Spleen (tissue), 11 donors: ENCODE measurements at regions not wholly inside any gene's neighbourhood (a gene's known extent, or its start where the extent isn't known, plus 50 kb on each side); places are given as distances from the start of the nearest gene placed in this dataset.

Experiments
- DNase-seq: peaks from one replicate; pipeline ENCODE4 v3.0.0-alpha.2; 2020
- H3K27ac ChIP-seq, 8 donors: fragments of 200-600 bp; sonication (generic) in 7 of 8; 1 replicate in 4 of 8; 2 replicates in 4 of 8; pipeline versions ENCODE4 v1.5.0 to v1.8.0; 2016 to 2021; ENCODE audit warnings: inconsistent platforms in 4 of 8, mild to moderate bottlenecking in 4 of 8, moderate library complexity in 1 of 8
- H3K27me3 ChIP-seq, 7 donors: fragments of 200-600 bp; sonication (generic) in 6 of 7; replicated peaks in 1 of 7; 1 replicate in 4 of 7; 2 replicates in 3 of 7; pipeline versions ENCODE4 v1.5.0 to v1.8.0; 2016 to 2021; ENCODE audit warnings: inconsistent platforms in 3 of 7, mild to moderate bottlenecking in 1 of 7
- H3K36me3 ChIP-seq, 6 donors: fragments of 200-600 bp; sonication (generic) in 5 of 6; 1 replicate in 4 of 6; 2 replicates in 2 of 6; pipeline versions ENCODE4 v1.5.0 to v1.8.0; 2016 to 2021; ENCODE audit warnings: inconsistent platforms in 2 of 6
- H3K4me1 ChIP-seq, 6 donors: fragments of 200-600 bp; sonication (generic) in 5 of 6; 1 replicate in 3 of 6; 2 replicates in 3 of 6; pipeline versions ENCODE4 v1.5.0 to v1.8.0; 2016 to 2021; ENCODE audit warnings: inconsistent platforms in 3 of 6
- H3K4me3 ChIP-seq, 8 donors: fragments of 200-600 bp; sonication (generic) in 7 of 8; 1 replicate in 4 of 8; 2 replicates in 4 of 8; pipeline versions ENCODE4 v1.5.0 to v1.8.0; 2016 to 2021; ENCODE audit warnings: inconsistent platforms in 4 of 8, mild to moderate bottlenecking in 4 of 8, moderate library complexity in 2 of 8
- H3K9me3 ChIP-seq, 8 donors: fragments of 200-600 bp; sonication (generic) in 7 of 8; 1 replicate in 4 of 8; 2 replicates in 4 of 8; pipeline versions ENCODE4 v1.5.0 to v1.8.0; 2016 to 2021; ENCODE audit warnings: inconsistent platforms in 4 of 8
- POLR2A ChIP-seq, 3 donors: fragments of 450-650 bp; IDR thresholded peaks; one replicate each; pipeline ENCODE4 v1.5.1; 2017; ENCODE audit warnings: antibody characterized with exemption in 3 of 3, mild to moderate bottlenecking in 1 of 3
- POLR2AphosphoS5 ChIP-seq, 3 donors: sonication (generic); formaldehyde crosslinking; IDR thresholded peaks; one replicate each; pipeline ENCODE4 v1.5.1; 2017; ENCODE audit warnings: antibody characterized with exemption in 3 of 3
- WGBS, 5 donors: extraction: QIAGEN DNeasy Blood & Tissue Kit in 3 of 5; methylation state at CpG; one replicate each; pipeline versions ENCODE4 v1.1.5 to v1.1.7; 2013 to 2018; 5-methylcytosine and 5-hydroxymethylcytosine counted together
- intact Hi-C: fragments of 100-400 bp; cut with DNase I; formaldehyde crosslinking; loops from one replicate; pipeline ENCODE4 v1.15.0; 2023; ENCODE audit warnings: low total_unique reads
- TF ChIP-seq, protein P1 (sequence below), 11 experiments: fragments of 200-600 bp in 7 of 11; fragments of 450-650 bp in 4 of 11; sonication (generic) in 4 of 11; IDR thresholded peaks in 8 of 11; conservative IDR thresholded peaks in 3 of 11; 1 replicate in 7 of 11; 2 replicates in 4 of 11; pipeline versions ENCODE4 v1.4.0 to v1.8.0; 2016 to 2021; ENCODE audit warnings: antibody characterized with exemption in 11 of 11, inconsistent platforms in 4 of 11, mild to moderate bottlenecking in 1 of 11
- donor health status: healthy with polysubstance abuse.
- donor health status: DM: no; HTN: no; CAD: no; lungs with moderate emphysema.
- donor health status: DM: no; HTN: no; CAD: no.
- donor health status: Bipolar disorder and iron deficiency.
- donor health status: healthy.
- donor health status: DM: no; HTN: no; CAD: no.
- donor health status: DM: yes; HTN: yes; CAD: no.

DNA sequence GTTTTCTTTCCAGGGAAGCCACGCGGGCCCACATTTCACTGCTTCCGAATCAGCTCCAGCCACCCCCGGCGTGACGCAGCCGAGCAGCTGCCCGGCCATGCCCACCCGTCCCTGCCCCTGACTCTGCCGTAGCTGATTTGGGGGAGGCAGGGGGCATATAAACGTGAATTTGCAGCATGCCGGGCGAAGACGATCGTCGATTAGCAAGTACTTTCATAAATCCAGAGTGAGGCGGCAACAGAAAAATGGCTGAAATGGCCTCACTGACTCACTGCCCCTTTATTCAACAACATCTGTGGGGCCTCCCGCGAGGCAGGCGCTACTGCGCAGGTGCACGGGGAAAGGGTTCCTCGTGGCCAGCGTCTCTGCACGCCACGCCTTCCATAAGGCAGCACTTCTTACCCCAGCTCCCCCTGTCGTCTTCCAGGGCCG lies 118.0 kb downstream of the DLL1 start:
- WGBS, 5 donors: 89 to 96% (median 92%) methylated on average over 28 of the region's 28 CpGs
- H3K4me1 ChIP-seq: peaks cover 0 to 14% (median 2%) of the 10 kb centered on the region in 6 donors
- TF ChIP-seq, protein P1, sequence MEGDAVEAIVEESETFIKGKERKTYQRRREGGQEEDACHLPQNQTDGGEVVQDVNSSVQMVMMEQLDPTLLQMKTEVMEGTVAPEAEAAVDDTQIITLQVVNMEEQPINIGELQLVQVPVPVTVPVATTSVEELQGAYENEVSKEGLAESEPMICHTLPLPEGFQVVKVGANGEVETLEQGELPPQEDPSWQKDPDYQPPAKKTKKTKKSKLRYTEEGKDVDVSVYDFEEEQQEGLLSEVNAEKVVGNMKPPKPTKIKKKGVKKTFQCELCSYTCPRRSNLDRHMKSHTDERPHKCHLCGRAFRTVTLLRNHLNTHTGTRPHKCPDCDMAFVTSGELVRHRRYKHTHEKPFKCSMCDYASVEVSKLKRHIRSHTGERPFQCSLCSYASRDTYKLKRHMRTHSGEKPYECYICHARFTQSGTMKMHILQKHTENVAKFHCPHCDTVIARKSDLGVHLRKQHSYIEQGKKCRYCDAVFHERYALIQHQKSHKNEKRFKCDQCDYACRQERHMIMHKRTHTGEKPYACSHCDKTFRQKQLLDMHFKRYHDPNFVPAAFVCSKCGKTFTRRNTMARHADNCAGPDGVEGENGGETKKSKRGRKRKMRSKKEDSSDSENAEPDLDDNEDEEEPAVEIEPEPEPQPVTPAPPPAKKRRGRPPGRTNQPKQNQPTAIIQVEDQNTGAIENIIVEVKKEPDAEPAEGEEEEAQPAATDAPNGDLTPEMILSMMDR (IDR thresholded peaks at IDR 0.05 in 8 of 11, conservative IDR thresholded peaks at IDR 0.05 in 3 of 11): no peak
- no peak for TF ChIP-seq POLR2AphosphoS5 (IDR thresholded peaks at IDR 0.05)
- no peak for TF ChIP-seq POLR2A (IDR thresholded peaks at IDR 0.05)
- peak overlapping the region in 1 of 8 donors; percentile 78 for H3K27ac ChIP-seq
- intact Hi-C loops: no loop called here
- H3K27me3 ChIP-seq: peaks cover 0 to 25% (median 0%) of the 10 kb centered on the region in 7 donors
- peak; percentile 65 for DNase-seq
- no peaks in the 10 kb centered on the region for H3K36me3 ChIP-seq
- H3K9me3 ChIP-seq: peaks cover 0 to 6% (median 0%) of the 10 kb centered on the region in 8 donors
- H3K4me3 ChIP-seq: no peak overlapping the region

DNA sequence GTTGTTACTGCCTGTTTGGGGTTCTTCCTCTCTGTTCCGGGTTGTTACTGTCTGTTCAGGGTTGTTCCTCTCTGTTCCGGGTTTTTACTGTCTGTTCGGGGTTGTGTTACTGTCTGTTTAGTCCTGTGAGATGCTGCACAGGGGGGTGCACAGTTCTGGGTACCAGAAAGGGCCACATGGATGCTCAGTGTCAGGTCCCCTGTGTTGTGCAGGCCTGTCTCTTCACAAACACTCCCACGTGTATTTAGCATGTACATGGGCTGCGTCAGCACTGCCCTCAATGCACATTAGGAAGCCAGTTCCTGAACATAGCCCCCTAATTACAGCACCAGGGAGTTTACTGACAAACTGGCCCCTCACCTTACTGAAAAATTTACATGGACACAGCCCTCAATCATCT lies 118.5 kb downstream of the DLL1 start:
- TF ChIP-seq POLR2A (IDR thresholded peaks at IDR 0.05) (no peak), POLR2AphosphoS5 (IDR thresholded peaks at IDR 0.05) (no peak)
- TF ChIP-seq, protein P1 (IDR thresholded peaks at IDR 0.05 in 8 of 11, conservative IDR thresholded peaks at IDR 0.05 in 3 of 11): no peak
- H3K36me3 ChIP-seq: no peaks in the 10 kb centered on the region
- H3K4me1 ChIP-seq: peaks cover 0 to 16% (median 2%) of the 10 kb centered on the region in 6 donors
- intact Hi-C loops: no loop called here
- H3K27ac ChIP-seq: no peak overlapping the region
- H3K27me3 ChIP-seq: peaks cover 0 to 27% (median 0%) of the 10 kb centered on the region in 7 donors
- WGBS, 5 donors: 74 to 83% (median 77%) methylated on average over 5 of the region's 5 CpGs
- peaks cover 0 to 10% (median 0%) of the 10 kb centered on the region in 8 donors for H3K9me3 ChIP-seq
- no peak overlapping the region for H3K4me3 ChIP-seq
- DNase-seq: peak; percentile 12

DNA sequence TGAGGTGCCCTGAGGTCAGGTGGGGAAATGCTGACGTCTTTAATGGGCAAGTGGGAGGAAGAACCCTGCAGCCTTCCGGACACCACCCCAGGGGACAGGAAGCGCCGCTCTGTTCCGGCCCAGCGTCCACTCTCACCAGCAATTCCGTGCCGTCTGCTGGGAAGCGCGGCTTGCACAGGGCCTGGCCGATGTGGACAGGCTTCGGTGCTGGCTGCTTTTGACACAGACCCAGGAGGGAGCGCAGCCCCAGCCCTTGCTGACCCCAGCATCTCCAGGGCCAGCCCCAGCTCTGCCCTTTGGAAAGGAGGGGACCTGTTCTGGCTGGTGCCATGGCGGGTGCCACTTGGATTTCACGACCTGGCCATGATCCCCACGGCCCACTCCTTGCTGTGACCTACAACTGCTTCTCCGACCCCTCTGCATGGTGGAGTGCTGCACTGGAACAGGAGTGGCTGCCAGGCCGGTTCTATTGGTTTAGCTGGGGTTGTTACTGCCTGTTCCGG lies 123.2 kb downstream of the DLL1 start:
- 67 to 86% (median 70%) methylated on average over 9 to 19 of the region's 19 CpGs for WGBS, 5 donors
- H3K4me3 ChIP-seq: no peak overlapping the region
- no peaks in the 10 kb centered on the region for H3K36me3 ChIP-seq
- TF ChIP-seq POLR2A (IDR thresholded peaks at IDR 0.05) (no peak), POLR2AphosphoS5 (IDR thresholded peaks at IDR 0.05) (peak in 2 of 3 donors; percentile 19 to 51)
- TF ChIP-seq, protein P1 (IDR thresholded peaks at IDR 0.05 in 8 of 11, conservative IDR thresholded peaks at IDR 0.05 in 3 of 11): no peak
- no peak overlapping the region for H3K27ac ChIP-seq
- H3K9me3 ChIP-seq: peaks cover 0 to 8% (median 0%) of the 10 kb centered on the region in 8 donors
- DNase-seq: peak; percentile 65
- intact Hi-C loops: no loop called here
- peaks cover 0 to 34% (median 0%) of the 10 kb centered on the region in 7 donors for H3K27me3 ChIP-seq
- H3K4me1 ChIP-seq: peaks cover 0 to 7% (median 0%) of the 10 kb centered on the region in 6 donors

DNA sequence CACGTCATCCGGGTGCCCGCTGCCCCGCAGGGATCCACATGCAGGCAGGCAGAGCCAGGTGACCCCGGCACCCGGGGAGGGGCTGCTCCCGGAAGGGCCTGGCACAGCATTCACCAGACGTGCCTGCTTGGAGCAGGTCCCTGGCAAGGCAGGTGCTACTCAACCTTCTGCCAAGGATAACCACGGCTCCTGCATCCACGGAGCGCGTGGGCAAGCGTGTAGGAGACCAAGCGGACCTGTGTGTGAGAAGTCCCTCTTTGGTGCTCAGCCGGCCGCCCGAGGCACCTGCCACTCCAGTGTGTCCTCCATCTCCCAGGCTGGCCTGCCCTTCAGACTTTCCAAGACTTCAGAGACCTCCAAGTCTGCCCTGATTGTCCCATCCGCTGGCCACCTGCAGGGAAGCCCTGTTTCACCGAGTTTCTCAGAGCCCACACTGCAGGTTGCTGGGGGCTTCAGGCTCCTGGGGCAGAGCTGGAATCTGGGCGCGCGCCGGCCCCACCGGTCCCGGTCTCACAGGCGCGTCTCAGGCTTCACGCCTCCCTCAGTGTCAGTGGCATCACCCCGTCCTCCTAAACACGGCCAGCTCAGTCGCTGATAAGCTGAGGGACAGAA lies 124.3 kb downstream of the DLL1 start:
- TF ChIP-seq, protein P1 (IDR thresholded peaks at IDR 0.05 in 8 of 11, conservative IDR thresholded peaks at IDR 0.05 in 3 of 11): no peak
- TF ChIP-seq POLR2A (IDR thresholded peaks at IDR 0.05) (no peak), POLR2AphosphoS5 (IDR thresholded peaks at IDR 0.05) (no peak)
- intact Hi-C loops: no loop called here
- WGBS, 5 donors: 81 to 92% (median 84%) methylated on average over 21 to 31 of the region's 31 CpGs

More for the DNA sequence above, 124.3 kb downstream of the DLL1 start:
- no peaks in the 10 kb centered on the region for H3K36me3 ChIP-seq
- DNase-seq: peak; percentile 46
- H3K27ac ChIP-seq: no peak overlapping the region
- H3K9me3 ChIP-seq: peaks cover 0 to 8% (median 0%) of the 10 kb centered on the region in 8 donors
- peaks cover 0 to 7% (median 0%) of the 10 kb centered on the region in 6 donors for H3K4me1 ChIP-seq
- peaks cover 0 to 35% (median 0%) of the 10 kb centered on the region in 7 donors for H3K27me3 ChIP-seq
- no peak overlapping the region for H3K4me3 ChIP-seq
